NB4 (cell line): ENCODE measurements at regions not wholly inside any gene's neighbourhood (a gene's known extent, or its start where the extent isn't known, plus 50 kb on each side); places are given as distances from the start of the nearest gene placed in this dataset.

Experiments used
- DNase-seq: peaks from one replicate; pipeline ENCODE4 v3.0.0; 2010; ENCODE audit warnings: low read depth
- H3K4me3 ChIP-seq: one replicate; pipeline ENCODE4 v1.5.1; 2011; ENCODE audit warnings: mild to moderate bottlenecking, low read depth, low read length, moderate library complexity
- CTCF ChIP-seq: IDR thresholded peaks from one replicate; pipeline ENCODE4 v1.5.1; 2012; ENCODE audit warnings: low read depth, low read length
- MAX ChIP-seq: IDR thresholded peaks from 2 replicates; pipeline ENCODE4 v1.6.1; 2011; ENCODE audit warnings: low read depth, low read length
- MYC ChIP-seq: IDR thresholded peaks from 2 replicates; pipeline ENCODE4 v1.6.1; 2011; ENCODE audit warnings: low read depth, low read length
- POLR2A ChIP-seq: IDR thresholded peaks from 2 replicates; pipeline ENCODE4 v1.6.1; 2011; ENCODE audit warnings: mild to moderate bottlenecking; ENCODE audit not compliant: insufficient read length; ENCODE audit errors: extremely low read depth

- peak; percentile 89 for DNase-seq
- TF ChIP-seq POLR2A (no peak), MYC (no peak), CTCF (no peak), MAX (no peak)
- H3K4me3 ChIP-seq: no peak overlapping the region
Observed at GRCh38 chr6:166221040-166221439, 53.4 kb upstream of the TBXT start.
